ENCODE measurements at regions not wholly inside any gene's neighbourhood (a gene's known extent, or its start where the extent isn't known, plus 50 kb on each side); places are given as distances from the start of the nearest gene placed in this dataset.

- DNase-seq (no peak), ATAC-seq (ENCODE audit: low read depth) (no peak)
- Mint-ChIP-seq H3K4me3 (no peak overlapping the region), H3K27ac (no peak overlapping the region), H3K4me1 (no peaks in the 10 kb centered on the region), H3K27me3 (no peaks in the 10 kb centered on the region), H3K36me3 (ENCODE audit: low read depth) (no peaks in the 10 kb centered on the region), H3K9me3 (peaks cover 5% of the 10 kb centered on the region)
- ChIA-PET CTCF (no interaction called here), POLR2A (no interaction called here)
- intact Hi-C loops (cut with micrococcal nuclease) = no loop called here
- no peak for TF ChIP-seq CTCF (IDR thresholded peaks at IDR 0.05)
These were observed 240.1 kb upstream of the GRAMD2B start for GRCh38 chr5:126182971-126183695.

GRCh38 chr5:126184474-126184873 is 238.7 kb upstream of the GRAMD2B start:
- no peak overlapping the region for H3K4me3 Mint-ChIP-seq
- no peaks in the 10 kb centered on the region for H3K36me3 Mint-ChIP-seq (ENCODE audit: low read depth)
- ATAC-seq (ENCODE audit: low read depth) = no peak
- intact Hi-C loops (cut with micrococcal nuclease) = no loop called here
- no peaks in the 10 kb centered on the region for H3K27me3 Mint-ChIP-seq
- no peak overlapping the region for H3K27ac Mint-ChIP-seq
- TF ChIP-seq CTCF (IDR thresholded peaks at IDR 0.05) = no peak
- H3K9me3 Mint-ChIP-seq = peaks cover 5% of the 10 kb centered on the region
- H3K4me1 Mint-ChIP-seq = no peaks in the 10 kb centered on the region
- ChIA-PET CTCF (no interaction called here), POLR2A (no interaction called here)
- DNase-seq = no peak

- Mint-ChIP-seq H3K27me3 (no peaks in the 10 kb centered on the region), H3K4me3 (no peak overlapping the region), H3K36me3 (ENCODE audit: low read depth) (no peaks in the 10 kb centered on the region), H3K27ac (no peak overlapping the region), H3K4me1 (no peaks in the 10 kb centered on the region), H3K9me3 (peaks cover 3% of the 10 kb centered on the region)
- TF ChIP-seq CTCF (IDR thresholded peaks at IDR 0.05) = no peak
- ChIA-PET CTCF (no interaction called here), POLR2A (no interaction called here)
- ATAC-seq (ENCODE audit: low read depth) (no peak), DNase-seq (no peak)
- intact Hi-C loops (cut with micrococcal nuclease) = no loop called here
These were observed 237.0 kb upstream of the GRAMD2B start for GRCh38 chr5:126186210-126186609.

GRCh38 chr5:126188804-126189203 is 234.4 kb upstream of the GRAMD2B start:
- Mint-ChIP-seq H3K4me1 (no peaks in the 10 kb centered on the region), H3K27me3 (no peaks in the 10 kb centered on the region), H3K27ac (no peak overlapping the region), H3K36me3 (ENCODE audit: low read depth) (no peaks in the 10 kb centered on the region), H3K9me3 (no peaks in the 10 kb centered on the region), H3K4me3 (no peak overlapping the region)
- ATAC-seq (ENCODE audit: low read depth) (no peak), DNase-seq (no peak)
- ChIA-PET CTCF (no interaction called here), POLR2A (no interaction called here)
- intact Hi-C loops (cut with micrococcal nuclease) = no loop called here
- TF ChIP-seq CTCF (IDR thresholded peaks at IDR 0.05) = no peak

GRCh38 chr5:126189231-126189630 is 234.0 kb upstream of the GRAMD2B start:
- DNase-seq (no peak), ATAC-seq (ENCODE audit: low read depth) (no peak)
- Mint-ChIP-seq H3K27ac (no peak overlapping the region), H3K9me3 (no peaks in the 10 kb centered on the region), H3K36me3 (ENCODE audit: low read depth) (no peaks in the 10 kb centered on the region), H3K27me3 (no peaks in the 10 kb centered on the region), H3K4me3 (no peak overlapping the region), H3K4me1 (no peaks in the 10 kb centered on the region)
- CTCF ChIA-PET = no interaction called here
- POLR2A ChIA-PET = no interaction called here
- no peak for TF ChIP-seq CTCF (IDR thresholded peaks at IDR 0.05)
- intact Hi-C loops (cut with micrococcal nuclease) = no loop called here
